ENCODE measurements at regions not wholly inside any gene's neighbourhood (a gene's known extent, or its start where the extent isn't known, plus 50 kb on each side); places are given as distances from the start of the nearest gene placed in this dataset.

DNA sequence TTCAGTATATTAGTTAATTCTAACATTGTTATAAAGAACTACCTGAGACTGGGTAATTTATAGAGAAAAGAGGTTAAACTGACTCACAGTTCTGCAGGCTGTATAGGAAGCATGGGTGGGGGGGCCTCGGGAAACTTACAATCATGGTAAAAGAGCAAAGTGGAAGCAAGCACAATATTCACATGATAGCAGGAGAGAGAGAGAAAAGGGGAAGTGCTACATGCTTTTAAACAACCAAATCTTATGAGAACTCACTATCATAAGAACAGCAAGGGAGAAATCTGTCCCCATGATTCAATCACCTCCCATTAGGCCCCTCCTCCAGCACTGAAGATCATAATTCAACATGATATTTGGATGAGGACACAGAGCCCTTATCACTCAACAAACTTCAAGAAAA lies 324.9 kb downstream of the ZNF608 start:
- dilution Hi-C loops (cut with MboI; ENCODE audit: extremely low pct_ligation_motif_present, low sequenced_read_pairs) = no loop called here
- no peak for FAIRE-seq

More for the DNA sequence above, 324.9 kb downstream of the ZNF608 start:
- TF ChIP-seq MAX (IDR thresholded peaks at IDR 0.05; ENCODE audit: insufficient read depth, insufficient read length) (no peak), POLR2AphosphoS5 (IDR thresholded peaks at IDR 0.05; ENCODE audit: insufficient read depth, low read depth, low read length) (no peak), JUN (IDR thresholded peaks at IDR 0.05; ENCODE audit: borderline replicate concordance, insufficient read depth, insufficient read length, low read depth) (no peak), MYC (IDR thresholded peaks at IDR 0.05; ENCODE audit: low read depth, low read length) (no peak), FOS (IDR thresholded peaks at IDR 0.05; ENCODE audit: borderline replicate concordance, insufficient read depth, low read length) (no peak), EZH2 (IDR thresholded peaks at IDR 0.05; ENCODE audit: borderline replicate concordance, low read depth, low read length, severe bottlenecking) (no peak), POLR2A (IDR thresholded peaks at IDR 0.05; ENCODE audit: low read depth, low read length) (no peak), GATA2 (IDR thresholded peaks at IDR 0.05; ENCODE audit: insufficient read depth, insufficient read length, low read depth, low read length) (no peak)
- TF ChIP-seq, protein P1, sequence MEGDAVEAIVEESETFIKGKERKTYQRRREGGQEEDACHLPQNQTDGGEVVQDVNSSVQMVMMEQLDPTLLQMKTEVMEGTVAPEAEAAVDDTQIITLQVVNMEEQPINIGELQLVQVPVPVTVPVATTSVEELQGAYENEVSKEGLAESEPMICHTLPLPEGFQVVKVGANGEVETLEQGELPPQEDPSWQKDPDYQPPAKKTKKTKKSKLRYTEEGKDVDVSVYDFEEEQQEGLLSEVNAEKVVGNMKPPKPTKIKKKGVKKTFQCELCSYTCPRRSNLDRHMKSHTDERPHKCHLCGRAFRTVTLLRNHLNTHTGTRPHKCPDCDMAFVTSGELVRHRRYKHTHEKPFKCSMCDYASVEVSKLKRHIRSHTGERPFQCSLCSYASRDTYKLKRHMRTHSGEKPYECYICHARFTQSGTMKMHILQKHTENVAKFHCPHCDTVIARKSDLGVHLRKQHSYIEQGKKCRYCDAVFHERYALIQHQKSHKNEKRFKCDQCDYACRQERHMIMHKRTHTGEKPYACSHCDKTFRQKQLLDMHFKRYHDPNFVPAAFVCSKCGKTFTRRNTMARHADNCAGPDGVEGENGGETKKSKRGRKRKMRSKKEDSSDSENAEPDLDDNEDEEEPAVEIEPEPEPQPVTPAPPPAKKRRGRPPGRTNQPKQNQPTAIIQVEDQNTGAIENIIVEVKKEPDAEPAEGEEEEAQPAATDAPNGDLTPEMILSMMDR (IDR thresholded peaks at IDR 0.05; ENCODE audit: extremely low read depth in 1 of 2, insufficient read depth in 1 of 2, low read depth in 1 of 2, low read length in 2 of 2) = no peak
- ChIA-PET CTCF (no interaction called here), POLR2A (no interaction called here)
- H3K27me3 ChIP-seq (ENCODE audit: control insufficient read depth in 2 of 2, insufficient read depth in 2 of 2, low read length in 2 of 2) = no peaks in the 10 kb centered on the region
- no peaks in the 10 kb centered on the region for H3K4me1 ChIP-seq (ENCODE audit: control insufficient read depth, extremely low read depth, insufficient read depth, low read length)
- H3K4me3 ChIP-seq (replicated peaks in 1 of 3; ENCODE audit: insufficient read depth in 1 of 3, low read depth in 1 of 3, low read length in 3 of 3) = no peak overlapping the region
- no peak overlapping the region for H2AFZ ChIP-seq (ENCODE audit: low read depth, low read length)
- no peaks in the 10 kb centered on the region for H3K9me3 ChIP-seq (replicated peaks; ENCODE audit: control insufficient read depth, insufficient read depth, low read length)
- H3K9ac ChIP-seq (replicated peaks; ENCODE audit: extremely low read depth, insufficient read depth, low read length) = no peak overlapping the region
- no peak overlapping the region for H3K4me2 ChIP-seq (ENCODE audit: insufficient read depth, low read length)
- no peak overlapping the region for H3K27ac ChIP-seq (ENCODE audit: insufficient read depth, low read depth, low read length)
- no peaks in the 10 kb centered on the region for H3K79me2 ChIP-seq (ENCODE audit: control insufficient read depth, insufficient read depth, low read length)
- no peak for DNase-seq (ENCODE audit: low read depth, low spot score)
- H3K9me1 ChIP-seq (replicated peaks; ENCODE audit: control insufficient read depth, extremely low read depth, insufficient read depth, low read length) = no peaks in the 10 kb centered on the region
- H3K36me3 ChIP-seq (ENCODE audit: control insufficient read depth in 2 of 2, extremely low read depth in 1 of 2, insufficient read depth in 2 of 2, low read length in 2 of 2) = no peaks in the 10 kb centered on the region
- intact Hi-C loops (cut with micrococcal nuclease) = no loop called here
- BruUV-seq (replicated peaks) = no TSS peak
- no peaks in the 10 kb centered on the region for H4K20me1 ChIP-seq (replicated peaks; ENCODE audit: control insufficient read depth, extremely low read depth, insufficient read depth, low read length)

Data from endothelial cell of umbilical vein (primary cell).